ENCODE measurements at regions not wholly inside any gene's neighbourhood (a gene's known extent, or its start where the extent isn't known, plus 50 kb on each side); places are given as distances from the start of the nearest gene placed in this dataset.

GRCh38 chr1:56320464-56321149 lies 258.8 kb downstream of the PLPP3 start:
- no peak for DNase-seq (ENCODE audit: low read depth in 1 of 2, low spot score in 1 of 2)
- H3K4me3 ChIP-seq (replicated peaks; ENCODE audit: insufficient read depth, low read length), result no peak overlapping the region
- H3K27ac ChIP-seq (replicated peaks), result no peak overlapping the region
- TF ChIP-seq POLR2AphosphoS5 (IDR thresholded peaks at IDR 0.05; ENCODE audit: low read depth), result no peak
- TF ChIP-seq REST (IDR thresholded peaks at IDR 0.05; ENCODE audit: insufficient replicate concordance, low read depth), result no peak
- TF ChIP-seq CTCF (IDR thresholded peaks at IDR 0.05; ENCODE audit: insufficient read depth, low read length), result no peak
- no peak for TF ChIP-seq GABPA (IDR thresholded peaks at IDR 0.05; ENCODE audit: low read depth)
- TF ChIP-seq SPI1 (IDR thresholded peaks at IDR 0.05; ENCODE audit: borderline replicate concordance, low read depth), result no peak
- H3K27me3 ChIP-seq (ENCODE audit: insufficient read depth, poor library complexity, severe bottlenecking), result no peaks in the 10 kb centered on the region

GRCh38 chr1:56317722-56318121 lies 261.6 kb downstream of the PLPP3 start:
- TF ChIP-seq REST (IDR thresholded peaks at IDR 0.05; ENCODE audit: insufficient replicate concordance, low read depth), result no peak
- TF ChIP-seq GABPA (IDR thresholded peaks at IDR 0.05; ENCODE audit: low read depth), result no peak
- TF ChIP-seq SPI1 (IDR thresholded peaks at IDR 0.05; ENCODE audit: borderline replicate concordance, low read depth), result no peak
- TF ChIP-seq CTCF (IDR thresholded peaks at IDR 0.05; ENCODE audit: insufficient read depth, low read length), result no peak
- TF ChIP-seq POLR2AphosphoS5 (IDR thresholded peaks at IDR 0.05; ENCODE audit: low read depth), result no peak

GRCh38 chr1:56315293-56315942 lies 263.9 kb downstream of the PLPP3 start:
- no peak for DNase-seq (ENCODE audit: low read depth in 1 of 2, low spot score in 1 of 2)
- H3K4me3 ChIP-seq (replicated peaks; ENCODE audit: insufficient read depth, low read length), result no peak overlapping the region
- no peak for TF ChIP-seq CTCF (IDR thresholded peaks at IDR 0.05; ENCODE audit: insufficient read depth, low read length)
- no peak for TF ChIP-seq REST (IDR thresholded peaks at IDR 0.05; ENCODE audit: insufficient replicate concordance, low read depth)
- no peak for TF ChIP-seq POLR2AphosphoS5 (IDR thresholded peaks at IDR 0.05; ENCODE audit: low read depth)
- no peaks in the 10 kb centered on the region for H3K27me3 ChIP-seq (ENCODE audit: insufficient read depth, poor library complexity, severe bottlenecking)
- no peak overlapping the region for H3K27ac ChIP-seq (replicated peaks)

More at GRCh38 chr1:56317722-56318121, 261.6 kb downstream of the PLPP3 start:
- no peak overlapping the region for H3K4me3 ChIP-seq (replicated peaks; ENCODE audit: insufficient read depth, low read length)
- no peak overlapping the region for H3K27ac ChIP-seq (replicated peaks)
- DNase-seq (ENCODE audit: low read depth in 1 of 2, low spot score in 1 of 2), result no peak
- H3K27me3 ChIP-seq (ENCODE audit: insufficient read depth, poor library complexity, severe bottlenecking), result no peaks in the 10 kb centered on the region
